ENCODE measurements at regions not wholly inside any gene's neighbourhood (a gene's known extent, or its start where the extent isn't known, plus 50 kb on each side); places are given as distances from the start of the nearest gene placed in this dataset.

DNA sequence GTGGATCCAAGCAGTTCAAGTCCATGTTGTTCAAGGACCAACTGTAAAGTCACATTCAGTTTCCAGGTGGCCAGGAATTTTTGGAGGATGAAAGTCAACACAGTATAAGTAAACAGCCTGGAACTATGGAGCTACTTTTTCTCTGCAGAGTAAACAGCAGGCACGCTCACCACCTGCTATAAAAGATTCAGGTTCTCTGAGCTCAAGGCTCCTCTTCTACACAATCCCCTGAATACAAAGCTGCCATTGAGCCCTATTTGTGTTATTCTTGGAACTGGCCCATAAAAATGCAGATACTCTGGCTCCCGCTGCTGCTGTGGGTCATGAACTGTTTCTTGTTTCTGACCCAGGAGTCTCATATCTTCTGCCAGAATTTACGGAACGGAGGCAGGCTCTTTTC lies 56.9 kb upstream of the PRR5 start:
- TF ChIP-seq, protein P1, sequence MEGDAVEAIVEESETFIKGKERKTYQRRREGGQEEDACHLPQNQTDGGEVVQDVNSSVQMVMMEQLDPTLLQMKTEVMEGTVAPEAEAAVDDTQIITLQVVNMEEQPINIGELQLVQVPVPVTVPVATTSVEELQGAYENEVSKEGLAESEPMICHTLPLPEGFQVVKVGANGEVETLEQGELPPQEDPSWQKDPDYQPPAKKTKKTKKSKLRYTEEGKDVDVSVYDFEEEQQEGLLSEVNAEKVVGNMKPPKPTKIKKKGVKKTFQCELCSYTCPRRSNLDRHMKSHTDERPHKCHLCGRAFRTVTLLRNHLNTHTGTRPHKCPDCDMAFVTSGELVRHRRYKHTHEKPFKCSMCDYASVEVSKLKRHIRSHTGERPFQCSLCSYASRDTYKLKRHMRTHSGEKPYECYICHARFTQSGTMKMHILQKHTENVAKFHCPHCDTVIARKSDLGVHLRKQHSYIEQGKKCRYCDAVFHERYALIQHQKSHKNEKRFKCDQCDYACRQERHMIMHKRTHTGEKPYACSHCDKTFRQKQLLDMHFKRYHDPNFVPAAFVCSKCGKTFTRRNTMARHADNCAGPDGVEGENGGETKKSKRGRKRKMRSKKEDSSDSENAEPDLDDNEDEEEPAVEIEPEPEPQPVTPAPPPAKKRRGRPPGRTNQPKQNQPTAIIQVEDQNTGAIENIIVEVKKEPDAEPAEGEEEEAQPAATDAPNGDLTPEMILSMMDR (IDR thresholded peaks at IDR 0.05): no peak

DNA sequence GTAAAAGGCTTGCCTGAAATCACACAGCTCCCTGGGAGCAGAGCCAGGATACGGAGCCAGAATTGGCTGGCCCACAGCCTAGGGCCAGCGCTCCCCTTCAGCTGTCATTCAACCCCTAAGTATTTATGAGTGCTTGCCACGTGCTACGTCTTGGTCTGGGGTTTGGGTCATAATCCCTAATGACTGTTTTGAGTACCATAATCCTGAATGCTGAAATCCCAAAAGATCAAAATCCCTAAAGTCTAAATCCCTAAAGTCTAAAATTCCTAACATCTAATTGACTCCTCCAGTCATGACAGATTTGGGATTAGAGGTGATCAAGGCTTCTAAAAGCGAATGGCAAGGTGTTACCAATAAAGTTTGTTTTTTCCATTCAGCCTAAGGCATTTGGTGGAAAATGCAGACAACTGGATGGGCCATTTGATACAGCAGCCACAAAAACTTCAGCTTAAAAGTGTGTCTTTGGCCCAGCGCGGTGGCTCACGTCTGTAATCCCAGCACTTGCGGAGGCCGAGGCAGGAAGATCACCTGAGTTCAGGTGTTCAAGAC lies 59.8 kb upstream of the PRR5 start:
- TF ChIP-seq, protein P1 (IDR thresholded peaks at IDR 0.05): no peak

- TF ChIP-seq, protein P1 (IDR thresholded peaks at IDR 0.05): no peak
These were observed 61.3 kb upstream of the PRR5 start for GRCh38 chr22:44640618-44641155.

DNA sequence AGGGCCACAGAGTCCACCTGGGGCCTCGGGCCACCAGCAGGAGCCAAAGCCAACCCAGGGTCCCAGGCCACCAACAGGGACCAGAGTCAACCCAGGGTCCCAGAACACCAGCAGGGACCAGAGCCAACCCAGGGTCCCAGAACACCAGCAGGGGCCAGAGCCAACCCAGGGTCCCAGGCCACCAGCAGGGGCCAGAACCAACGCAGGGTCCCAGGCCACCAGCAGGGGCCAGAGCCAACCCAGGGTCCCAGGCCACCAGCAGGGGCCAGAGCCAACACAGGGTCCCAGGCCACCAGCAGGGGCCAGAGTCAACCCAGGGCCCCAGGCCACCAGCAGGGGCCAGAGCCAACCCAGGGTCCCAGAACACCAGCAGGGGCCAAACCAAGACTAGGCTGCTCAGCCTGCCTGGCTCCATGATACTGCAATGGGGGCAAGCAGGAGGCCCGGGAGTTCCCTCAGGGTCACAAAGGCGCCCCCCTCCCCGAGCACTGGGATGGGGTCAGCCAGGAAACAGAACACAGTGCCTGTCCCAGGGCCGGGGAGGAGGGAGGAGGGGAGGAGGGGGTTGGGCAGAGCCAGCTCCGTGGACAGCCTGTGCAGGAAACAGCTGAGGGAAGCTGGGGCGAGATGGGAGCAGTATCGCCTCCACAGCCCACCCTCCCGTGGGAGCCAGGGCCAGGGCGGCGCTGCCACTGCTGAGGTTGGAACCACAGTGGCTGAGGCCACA lies 62.0 kb upstream of the PRR5 start:
- TF ChIP-seq, protein P1 (IDR thresholded peaks at IDR 0.05): no peak

GRCh38 chr22:44638971-44639760 lies 62.8 kb upstream of the PRR5 start:
- TF ChIP-seq, protein P1 (IDR thresholded peaks at IDR 0.05): no peak

GRCh38 chr22:44634426-44635321 lies 67.3 kb upstream of the PRR5 start:
- TF ChIP-seq, protein P1 (IDR thresholded peaks at IDR 0.05): no peak

DNA sequence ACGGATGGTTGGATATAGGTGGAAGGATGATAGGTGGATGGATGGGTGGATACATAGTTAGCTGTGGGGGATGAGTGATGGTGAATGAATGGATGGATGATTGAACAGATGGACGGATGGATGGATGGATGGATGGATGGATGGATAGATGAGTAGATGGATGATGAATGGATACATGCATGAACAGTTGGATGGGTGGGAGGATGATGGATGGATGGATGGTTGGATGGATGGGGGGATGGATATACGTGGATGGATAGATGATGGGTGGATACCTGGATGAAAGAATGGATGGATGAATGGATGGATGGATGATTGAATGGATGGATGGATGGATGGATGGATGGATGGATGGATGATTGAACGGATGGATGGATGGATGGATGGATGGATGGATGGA lies 68.4 kb upstream of the PRR5 start:
- TF ChIP-seq, protein P1 (IDR thresholded peaks at IDR 0.05): no peak
